Eye (tissue), 1 donor: ENCODE measurements at regions not wholly inside any gene's neighbourhood (a gene's known extent, or its start where the extent isn't known, plus 50 kb on each side); places are given as distances from the start of the nearest gene placed in this dataset.
"Not testable (repeated sequence)": the region's sequence is repeated elsewhere in the genome, so short reads cannot be mapped to it uniquely, and the experiment has no call there.

Experiments used
- DNase-seq: peaks from one replicate; pipeline ENCODE4 v3.0.0-alpha.2; 2015

- no peak for DNase-seq
Observed at GRCh38 chr2:34254272-34254878, 655.3 kb upstream of the FAM98A start.

DNA sequence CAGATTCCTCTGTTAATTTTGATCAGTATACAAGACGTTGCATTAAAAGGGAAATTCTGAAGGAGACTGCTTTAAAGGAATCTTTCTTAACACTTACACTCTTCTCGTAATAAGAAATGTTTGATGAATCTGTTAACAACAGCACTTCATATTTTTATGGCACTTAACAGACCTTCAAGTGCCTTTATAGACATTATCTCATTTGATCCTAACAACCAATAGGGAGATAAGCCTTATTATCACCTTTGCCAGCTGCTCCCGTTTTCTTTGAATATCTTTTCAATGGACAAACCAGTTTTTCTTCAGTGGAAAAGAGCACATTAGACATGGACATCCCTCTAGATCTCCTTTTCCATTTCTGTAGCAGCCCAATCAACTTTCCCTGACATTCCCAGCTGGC, 653.0 kb upstream of the FAM98A start:
- DNase-seq = no peak

- no peak for DNase-seq
Observed at GRCh38 chr2:34251578-34251977, 652.5 kb upstream of the FAM98A start.

DNA sequence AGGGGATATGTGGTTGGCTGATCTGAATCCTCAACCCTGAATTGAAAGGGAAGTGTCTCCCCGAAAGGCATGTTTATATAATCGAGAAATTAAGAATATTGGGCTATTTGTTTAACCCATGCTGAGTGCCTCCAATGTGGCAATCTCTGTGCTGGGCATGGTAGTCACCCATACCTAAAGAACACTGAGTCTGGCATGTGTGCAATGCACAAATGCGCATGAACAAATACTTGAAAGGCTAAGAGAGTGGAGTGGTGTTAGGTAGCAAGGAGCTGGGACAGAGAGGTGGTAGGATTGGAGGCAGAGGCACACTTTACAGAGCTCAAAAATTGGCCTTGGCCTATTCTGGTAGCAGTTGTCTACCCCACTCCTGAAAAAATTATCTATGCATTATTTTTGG, 645.1 kb upstream of the FAM98A start:
- no peak for DNase-seq

GRCh38 chr2:34242763-34243123, 643.6 kb upstream of the FAM98A start:
- DNase-seq = peak; percentile 26

- DNase-seq = peak; percentile 73
Observed at GRCh38 chr2:34241905-34242762, 643.0 kb upstream of the FAM98A start.

DNA sequence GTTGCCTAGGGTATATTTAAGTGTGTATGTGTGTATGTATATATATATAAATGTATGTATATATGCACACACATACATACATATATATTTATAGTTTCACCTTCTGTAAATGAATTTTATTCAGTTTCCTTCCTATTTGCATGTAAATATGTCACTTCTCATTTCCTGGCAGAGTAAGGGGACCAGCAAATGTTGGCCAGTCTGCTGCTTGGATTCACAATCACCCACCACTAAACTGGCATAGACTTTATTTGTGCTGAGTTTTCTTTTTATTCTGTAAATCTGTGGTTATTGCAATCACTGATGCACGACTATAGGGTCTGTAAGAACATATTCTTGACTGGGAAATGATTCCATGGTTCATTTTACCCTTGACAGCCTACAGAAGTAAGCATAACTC, 640.4 kb upstream of the FAM98A start:
- DNase-seq = no peak

DNA sequence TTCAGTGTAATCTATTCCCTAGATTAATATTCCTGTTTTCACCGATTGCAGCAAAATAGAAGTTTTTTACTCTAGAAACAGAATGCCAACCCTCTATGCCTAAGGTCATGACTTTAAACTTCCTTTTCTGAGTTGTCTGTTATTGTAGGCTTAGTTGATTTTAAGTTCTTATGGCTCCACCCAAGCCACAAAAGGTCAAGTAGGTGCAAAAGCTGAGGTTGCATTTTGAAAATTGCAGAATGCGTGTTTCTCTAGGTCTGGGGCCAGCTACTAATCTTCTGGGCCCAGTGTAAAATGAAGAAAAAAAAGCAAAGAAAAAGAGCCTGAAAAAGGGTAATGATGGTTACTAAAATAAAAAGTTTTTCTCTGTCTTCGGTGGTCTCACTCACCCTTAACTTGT, 635.7 kb upstream of the FAM98A start:
- no peak for DNase-seq

GRCh38 chr2:34229998-34230397, 630.9 kb upstream of the FAM98A start:
- peak; percentile 3 for DNase-seq

GRCh38 chr2:34215174-34215573, 616.1 kb upstream of the FAM98A start:
- no peak for DNase-seq

DNA sequence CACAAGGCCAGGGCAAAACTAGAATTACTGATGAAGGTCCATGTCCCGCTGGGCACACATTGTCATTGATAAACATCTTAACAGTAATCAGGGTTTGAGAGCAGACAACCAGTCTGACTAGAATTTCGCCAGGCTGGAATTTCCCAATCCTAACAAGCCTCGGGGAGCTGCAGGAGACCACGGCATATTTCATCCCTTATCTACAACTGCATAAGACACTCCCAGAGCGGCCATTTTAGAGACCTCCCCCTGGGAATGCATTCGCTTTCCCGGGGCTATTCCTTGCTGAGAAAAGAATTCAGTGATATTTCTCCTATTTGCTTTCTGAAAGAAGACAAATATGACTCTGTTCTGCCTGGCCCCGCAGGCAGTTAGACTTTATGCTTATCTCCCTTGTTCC, 611.3 kb upstream of the FAM98A start:
- DNase-seq = not testable (repeated sequence)

DNA sequence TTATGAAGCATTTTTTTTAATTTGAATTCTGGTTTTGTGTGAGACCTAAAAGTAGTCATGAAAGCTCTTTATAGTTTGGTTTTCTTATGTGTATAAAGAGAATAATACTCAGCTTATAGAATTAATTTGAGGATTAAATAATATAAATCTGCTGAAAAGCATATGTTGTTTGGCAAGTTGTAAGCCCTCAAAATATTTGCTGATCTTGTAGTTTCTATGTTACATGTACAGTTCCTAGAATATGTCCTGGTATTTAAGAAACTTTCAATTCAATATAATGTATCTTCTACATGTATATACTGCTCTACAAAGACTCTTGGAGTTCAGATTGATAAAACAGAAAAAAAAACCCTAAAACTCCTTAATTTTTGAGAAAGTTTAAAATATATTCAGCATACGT, 605.5 kb upstream of the FAM98A start:
- no peak for DNase-seq

DNA sequence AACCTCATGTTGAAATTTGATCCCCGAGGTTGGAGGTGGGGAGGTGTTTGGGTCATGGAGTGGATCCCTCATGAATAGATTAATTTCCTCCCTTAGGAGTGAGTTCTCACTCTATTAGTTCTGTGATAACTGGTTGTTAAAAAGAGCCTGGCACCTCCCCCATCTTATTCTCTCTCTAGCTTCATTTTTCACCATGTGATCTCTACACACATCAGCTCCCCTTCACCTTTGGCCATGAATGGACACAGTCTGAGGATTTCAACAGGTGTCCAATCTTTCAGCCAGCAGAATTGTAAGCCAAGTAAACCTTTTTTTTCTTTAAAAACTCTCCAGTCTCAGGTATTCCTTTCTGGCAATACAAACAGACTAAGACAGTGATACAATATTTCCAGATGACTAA, 602.0 kb upstream of the FAM98A start:
- no peak for DNase-seq

DNA sequence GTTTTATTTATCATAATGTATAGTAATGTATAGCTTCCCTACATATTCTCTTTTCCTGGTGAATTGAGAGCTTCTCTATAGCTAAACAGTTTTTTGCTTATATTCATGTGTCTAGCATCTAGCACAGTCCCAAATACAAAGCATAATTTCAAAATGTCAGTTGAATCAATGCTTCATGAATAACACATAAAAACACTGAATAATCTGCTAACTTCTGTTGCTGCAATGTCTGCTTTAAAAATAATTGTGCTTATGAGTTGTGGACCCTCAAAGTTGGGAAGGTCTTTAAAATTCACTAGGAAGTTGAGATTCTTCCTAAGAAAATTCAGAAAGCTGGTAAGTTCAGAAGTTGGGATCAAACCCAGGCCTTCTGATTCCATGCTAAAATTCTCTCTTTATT, 600.9 kb upstream of the FAM98A start:
- no peak for DNase-seq

GRCh38 chr2:34193164-34193563, 594.1 kb upstream of the FAM98A start:
- DNase-seq = no peak

DNA sequence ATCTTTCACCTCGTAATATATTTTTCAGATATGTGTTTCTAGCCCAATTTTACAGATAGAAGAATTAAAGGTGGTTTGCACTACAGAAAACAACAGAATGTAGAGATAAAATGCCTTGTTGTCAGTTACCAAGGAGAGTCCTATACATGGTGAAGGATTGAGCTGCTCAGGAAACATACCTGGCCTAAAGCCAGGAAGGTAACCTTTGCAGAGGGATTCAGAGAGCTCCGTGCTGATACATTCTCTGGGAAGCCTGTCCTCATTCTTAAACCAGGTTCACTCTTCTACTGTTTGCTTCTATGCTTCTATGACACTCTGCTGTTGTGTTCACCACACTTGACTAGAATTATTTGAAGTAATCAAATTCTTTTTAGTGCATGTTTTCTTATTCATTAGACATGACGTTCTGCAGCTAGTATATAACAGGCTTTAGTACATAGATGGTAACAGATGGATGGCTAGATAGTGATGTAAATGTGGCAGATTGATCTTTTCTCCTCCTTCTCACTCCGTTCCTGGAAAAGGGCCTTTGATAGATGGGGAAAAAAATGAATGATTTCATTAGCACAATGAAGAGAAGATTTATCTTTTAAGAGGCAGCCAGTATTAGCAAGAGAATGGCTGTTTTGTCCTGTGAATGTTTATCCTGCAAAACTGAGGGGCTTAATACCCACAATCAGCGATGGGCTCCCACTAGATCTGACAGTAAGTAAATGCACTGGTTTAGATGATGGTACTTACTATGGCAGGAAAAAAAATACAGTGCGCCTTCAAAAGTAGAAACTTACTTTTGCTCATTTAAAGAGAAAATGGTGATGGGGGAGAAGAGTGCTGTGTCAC, 589.6 kb upstream of the FAM98A start:
- no peak for DNase-seq

DNA sequence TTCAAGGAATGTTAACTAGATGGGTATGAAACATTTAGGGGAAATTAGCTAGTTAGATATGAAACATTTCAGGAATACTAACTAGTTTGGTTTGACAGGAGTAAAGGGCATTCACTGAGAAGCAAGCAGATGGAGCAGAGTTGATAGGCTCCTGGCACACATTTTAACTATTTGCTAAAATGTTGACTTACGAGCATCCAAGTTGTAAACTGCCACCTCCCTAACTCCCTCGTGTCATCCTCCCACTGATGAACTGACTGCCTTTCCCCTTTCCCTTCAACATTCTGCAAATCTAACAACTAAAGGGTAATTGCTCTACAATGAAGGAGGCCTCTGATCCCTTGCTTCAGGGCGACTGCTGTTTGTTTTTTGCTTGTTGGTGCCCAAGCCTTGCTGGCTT, 580.4 kb upstream of the FAM98A start:
- DNase-seq = no peak

DNA sequence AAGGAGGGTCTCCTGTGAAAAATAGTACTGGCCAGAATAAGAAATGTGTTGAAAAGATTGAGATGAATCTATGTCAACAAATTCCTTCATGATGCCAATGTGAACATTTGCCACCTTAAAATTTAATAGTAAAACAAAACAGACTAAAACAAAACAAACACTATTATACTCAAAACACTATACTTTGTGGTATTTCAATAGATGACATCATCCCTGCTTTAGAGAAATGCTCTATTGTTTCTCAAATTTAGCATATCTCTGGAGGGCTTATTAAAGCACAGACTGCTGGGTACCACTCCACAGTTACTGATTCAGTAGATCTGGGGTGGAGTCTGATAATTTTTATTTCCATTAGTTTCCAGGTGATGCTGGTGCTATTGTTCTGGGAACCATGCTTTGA, 579.4 kb upstream of the FAM98A start:
- no peak for DNase-seq

GRCh38 chr2:34176693-34177092, 577.6 kb upstream of the FAM98A start:
- no peak for DNase-seq

DNA sequence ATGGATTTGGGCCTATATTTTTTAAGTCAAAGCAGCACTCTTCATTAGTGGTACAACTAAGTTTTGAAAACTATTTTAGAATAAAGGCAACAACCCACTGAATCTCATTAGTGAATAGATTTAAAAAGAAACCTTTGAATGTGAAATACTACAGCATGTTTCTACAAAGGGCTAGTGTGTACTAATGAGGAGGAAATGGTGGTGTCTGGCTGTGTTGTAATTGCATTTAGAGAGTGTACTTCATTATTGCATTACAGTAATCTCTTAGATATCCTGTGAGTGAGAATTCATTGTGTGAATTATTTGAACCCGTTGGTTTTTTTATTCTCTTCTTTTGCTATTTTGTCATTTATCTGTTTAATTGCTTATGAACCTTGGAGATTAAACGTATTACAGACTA, 575.4 kb upstream of the FAM98A start:
- peak; percentile 45 for DNase-seq

DNA sequence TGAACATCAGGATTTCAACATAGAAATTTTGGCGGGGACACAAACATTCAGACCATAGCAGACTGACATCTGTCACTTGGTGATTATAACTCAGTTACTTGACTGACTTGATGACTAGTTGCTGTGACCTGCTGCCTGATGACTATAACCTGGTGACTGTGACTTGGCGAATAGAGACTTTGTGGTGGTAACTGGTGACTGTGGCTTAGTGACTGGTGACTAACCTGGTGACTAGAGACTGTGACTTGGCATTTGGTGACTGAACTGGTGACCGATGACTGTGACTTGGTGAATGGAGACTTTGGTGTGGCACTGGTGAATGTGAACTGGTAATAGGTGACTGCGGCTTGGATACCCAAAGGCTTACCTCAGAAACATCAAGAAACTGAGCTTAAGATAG, 563.1 kb upstream of the FAM98A start:
- DNase-seq = no peak

DNA sequence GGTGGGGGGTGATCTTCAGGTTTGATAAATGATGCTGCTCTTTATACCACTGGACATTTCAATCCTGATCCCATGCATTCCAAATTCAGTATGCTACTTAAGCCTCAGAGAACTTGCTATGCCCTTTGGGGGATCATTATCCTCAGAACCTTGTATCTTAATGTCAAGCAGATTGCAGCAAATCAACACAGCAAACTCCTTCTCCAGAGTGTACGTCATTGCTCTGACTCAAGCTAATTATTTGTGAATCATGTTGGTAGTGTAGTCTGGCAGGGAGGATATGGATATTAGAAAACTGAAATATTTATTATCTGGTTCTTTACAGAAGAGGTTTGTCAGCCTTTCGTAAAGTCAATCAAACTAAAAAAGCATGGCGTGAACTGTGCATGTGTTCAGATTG, 562.5 kb upstream of the FAM98A start:
- DNase-seq = no peak

DNA sequence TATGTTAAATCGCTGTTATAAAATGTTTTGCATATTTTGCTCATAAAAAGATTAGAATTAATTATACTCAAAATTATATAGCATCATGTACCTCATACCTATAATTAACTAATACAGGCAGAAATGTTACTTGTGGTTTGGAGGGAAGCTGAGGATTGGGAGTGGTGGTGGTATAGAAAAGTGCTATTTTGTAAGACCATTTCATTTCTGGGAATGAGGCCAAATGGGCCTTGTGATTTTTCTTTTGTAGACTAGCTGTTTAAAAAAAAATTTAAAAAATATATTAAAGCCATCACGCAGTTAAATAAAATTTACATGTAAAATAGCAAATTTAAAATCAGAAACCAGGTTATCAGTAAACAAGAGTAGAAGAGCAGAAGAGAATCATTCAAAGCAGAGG, 560.8 kb upstream of the FAM98A start:
- DNase-seq = no peak

- no peak for DNase-seq
Observed at GRCh38 chr2:34153484-34153883, 554.4 kb upstream of the FAM98A start.
